Neural cell (in vitro differentiated cells): ENCODE measurements at regions not wholly inside any gene's neighbourhood (a gene's known extent, or its start where the extent isn't known, plus 50 kb on each side); places are given as distances from the start of the nearest gene placed in this dataset.

Experiments used
- EP300 ChIP-seq: fragments of 450-650 bp; conservative IDR thresholded peaks from 2 replicates; pipeline ENCODE4 v1.6.1; 2014; ENCODE audit warnings: antibody characterized with exemption, mild to moderate bottlenecking, moderate library complexity; ENCODE audit not compliant: poor library complexity, severe bottlenecking
- EZH2 ChIP-seq: fragments of 200-600, 300-800 bp; shearing (Covaris generic), sonication (generic); IDR thresholded peaks from 2 replicates; pipeline ENCODE4 v1.6.1; 2014; ENCODE audit warnings: antibody characterized with exemption, low read length, borderline replicate concordance, mild to moderate bottlenecking; ENCODE audit not compliant: insufficient read depth, poor library complexity, severe bottlenecking
- MXI1 ChIP-seq: fragments of 450-650 bp; conservative IDR thresholded peaks from 2 replicates; pipeline ENCODE4 v1.6.1; 2014; ENCODE audit warnings: antibody characterized with exemption, mild to moderate bottlenecking; ENCODE audit not compliant: poor library complexity, severe bottlenecking
- POLR2AphosphoS5 ChIP-seq: IDR thresholded peaks from 2 replicates; pipeline ENCODE4 v1.6.1; 2012
- RAD21 ChIP-seq: fragments of 450-650 bp; conservative IDR thresholded peaks from 2 replicates; pipeline ENCODE4 v1.6.1; 2014; ENCODE audit warnings: antibody characterized with exemption, mild to moderate bottlenecking, moderate library complexity
- REST ChIP-seq: IDR thresholded peaks from 2 replicates; pipeline ENCODE4 v1.6.1; 2012; ENCODE audit warnings: borderline replicate concordance
- SMC3 ChIP-seq: fragments of 450-650 bp; conservative IDR thresholded peaks from 2 replicates; pipeline ENCODE4 v1.6.1; 2014; ENCODE audit warnings: antibody characterized with exemption, mild to moderate bottlenecking, moderate library complexity; ENCODE audit not compliant: poor library complexity
- TAF1 ChIP-seq: IDR thresholded peaks from 2 replicates; pipeline ENCODE4 v1.6.1; 2012; ENCODE audit warnings: low read depth
- TF ChIP-seq, protein P1 (sequence below): fragments of 450-650 bp; IDR thresholded peaks from 2 replicates; pipeline ENCODE4 v1.5.1; 2014; ENCODE audit warnings: antibody characterized with exemption, mild to moderate bottlenecking, moderate library complexity; ENCODE audit not compliant: poor library complexity, severe bottlenecking

DNA sequence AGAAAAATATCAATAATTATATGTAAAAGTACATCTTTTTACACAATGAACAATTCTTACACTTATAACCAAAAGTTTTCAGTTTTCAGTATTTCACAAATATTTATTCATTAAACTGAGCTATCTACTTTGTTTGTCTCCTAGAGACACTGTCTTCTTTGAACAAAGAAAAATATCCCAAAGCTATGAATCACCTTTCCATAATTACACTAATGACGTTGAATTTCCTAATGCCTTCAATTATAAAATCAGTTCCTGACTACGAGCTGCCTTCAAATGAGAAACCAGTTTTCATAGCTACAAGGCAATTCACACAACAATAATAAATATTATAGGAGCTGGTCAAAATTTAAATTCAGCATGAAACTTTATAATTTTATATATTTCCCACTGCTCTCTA lies 201.8 kb upstream of the BRINP3 start:
- TF ChIP-seq, protein P1, sequence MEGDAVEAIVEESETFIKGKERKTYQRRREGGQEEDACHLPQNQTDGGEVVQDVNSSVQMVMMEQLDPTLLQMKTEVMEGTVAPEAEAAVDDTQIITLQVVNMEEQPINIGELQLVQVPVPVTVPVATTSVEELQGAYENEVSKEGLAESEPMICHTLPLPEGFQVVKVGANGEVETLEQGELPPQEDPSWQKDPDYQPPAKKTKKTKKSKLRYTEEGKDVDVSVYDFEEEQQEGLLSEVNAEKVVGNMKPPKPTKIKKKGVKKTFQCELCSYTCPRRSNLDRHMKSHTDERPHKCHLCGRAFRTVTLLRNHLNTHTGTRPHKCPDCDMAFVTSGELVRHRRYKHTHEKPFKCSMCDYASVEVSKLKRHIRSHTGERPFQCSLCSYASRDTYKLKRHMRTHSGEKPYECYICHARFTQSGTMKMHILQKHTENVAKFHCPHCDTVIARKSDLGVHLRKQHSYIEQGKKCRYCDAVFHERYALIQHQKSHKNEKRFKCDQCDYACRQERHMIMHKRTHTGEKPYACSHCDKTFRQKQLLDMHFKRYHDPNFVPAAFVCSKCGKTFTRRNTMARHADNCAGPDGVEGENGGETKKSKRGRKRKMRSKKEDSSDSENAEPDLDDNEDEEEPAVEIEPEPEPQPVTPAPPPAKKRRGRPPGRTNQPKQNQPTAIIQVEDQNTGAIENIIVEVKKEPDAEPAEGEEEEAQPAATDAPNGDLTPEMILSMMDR: no peak
- TF ChIP-seq RAD21: no peak
- TF ChIP-seq REST: no peak
- no peak for TF ChIP-seq POLR2AphosphoS5
- TF ChIP-seq EP300: no peak
- TF ChIP-seq EZH2: no peak
- no peak for TF ChIP-seq MXI1
- TF ChIP-seq TAF1: no peak
- TF ChIP-seq SMC3: no peak
